ENCODE measurements at regions not wholly inside any gene's neighbourhood (a gene's known extent, or its start where the extent isn't known, plus 50 kb on each side); places are given as distances from the start of the nearest gene placed in this dataset.

- TF ChIP-seq SPI1 (IDR thresholded peaks at IDR 0.05; ENCODE audit: borderline replicate concordance, low read depth), result no peak
- TF ChIP-seq GABPA (IDR thresholded peaks at IDR 0.05; ENCODE audit: low read depth), result no peak
- TF ChIP-seq CTCF (IDR thresholded peaks at IDR 0.05; ENCODE audit: insufficient read depth, low read length), result no peak
- no peak for TF ChIP-seq POLR2AphosphoS5 (IDR thresholded peaks at IDR 0.05; ENCODE audit: low read depth)
- TF ChIP-seq REST (IDR thresholded peaks at IDR 0.05; ENCODE audit: insufficient replicate concordance, low read depth), result no peak
- H3K27me3 ChIP-seq (ENCODE audit: insufficient read depth, poor library complexity, severe bottlenecking), result no peaks in the 10 kb centered on the region
Observed at GRCh38 chr11:30763951-30764350, 177.8 kb upstream of the MPPED2 start.

GRCh38 chr11:30762188-30762587 is 176.0 kb upstream of the MPPED2 start:
- TF ChIP-seq POLR2AphosphoS5 (IDR thresholded peaks at IDR 0.05; ENCODE audit: low read depth) (no peak), GABPA (IDR thresholded peaks at IDR 0.05; ENCODE audit: low read depth) (no peak), REST (IDR thresholded peaks at IDR 0.05; ENCODE audit: insufficient replicate concordance, low read depth) (no peak), CTCF (IDR thresholded peaks at IDR 0.05; ENCODE audit: insufficient read depth, low read length) (no peak), SPI1 (IDR thresholded peaks at IDR 0.05; ENCODE audit: borderline replicate concordance, low read depth) (no peak)
- no peak for DNase-seq (ENCODE audit: low read depth in 1 of 2, low spot score in 1 of 2)
- Histone ChIP-seq H3K27ac (replicated peaks) (no peak overlapping the region), H3K4me3 (replicated peaks; ENCODE audit: insufficient read depth, low read length) (no peak overlapping the region), H3K27me3 (ENCODE audit: insufficient read depth, poor library complexity, severe bottlenecking) (no peaks in the 10 kb centered on the region)

More at GRCh38 chr11:30763951-30764350, 177.8 kb upstream of the MPPED2 start:
- Histone ChIP-seq H3K4me3 (replicated peaks; ENCODE audit: insufficient read depth, low read length) (no peak overlapping the region), H3K27ac (replicated peaks) (no peak overlapping the region)
- no peak for DNase-seq (ENCODE audit: low read depth in 1 of 2, low spot score in 1 of 2)

- no peak overlapping the region for H3K27ac ChIP-seq (replicated peaks)
- no peak overlapping the region for H3K4me3 ChIP-seq (replicated peaks; ENCODE audit: insufficient read depth, low read length)
- no peak for DNase-seq (ENCODE audit: low read depth in 1 of 2, low spot score in 1 of 2)
- TF ChIP-seq GABPA (IDR thresholded peaks at IDR 0.05; ENCODE audit: low read depth) (no peak), CTCF (IDR thresholded peaks at IDR 0.05; ENCODE audit: insufficient read depth, low read length) (no peak), SPI1 (IDR thresholded peaks at IDR 0.05; ENCODE audit: borderline replicate concordance, low read depth) (no peak), REST (IDR thresholded peaks at IDR 0.05; ENCODE audit: insufficient replicate concordance, low read depth) (no peak), POLR2AphosphoS5 (IDR thresholded peaks at IDR 0.05; ENCODE audit: low read depth) (no peak)
- no peaks in the 10 kb centered on the region for H3K27me3 ChIP-seq (ENCODE audit: insufficient read depth, poor library complexity, severe bottlenecking)
Observed at GRCh38 chr11:30760345-30760744, 174.2 kb upstream of the MPPED2 start.
